ENCODE measurements at regions not wholly inside any gene's neighbourhood (a gene's known extent, or its start where the extent isn't known, plus 50 kb on each side); places are given as distances from the start of the nearest gene placed in this dataset.

- H3K4me1 ChIP-seq (ENCODE audit: control insufficient read depth in 1 of 2, insufficient read depth in 1 of 2, low read depth in 1 of 2, low read length in 1 of 2) = no peaks in the 10 kb centered on the region
- H3K27ac ChIP-seq = no peak overlapping the region
- H3K9me3 ChIP-seq = no peaks in the 10 kb centered on the region
- peaks cover 45% of the 10 kb centered on the region for H3K27me3 ChIP-seq
- no peaks in the 10 kb centered on the region for H3K36me3 ChIP-seq
- H3K4me3 ChIP-seq (ENCODE audit: low read depth in 1 of 2, low read length in 1 of 2) = no peak overlapping the region
- TF ChIP-seq CTCF (IDR thresholded peaks at IDR 0.05) = no peak
These were observed 121.6 kb downstream of the OGFRL1 start for GRCh38 chr6:71410164-71410566.

GRCh38 chr6:71410681-71411080, 122.1 kb downstream of the OGFRL1 start:
- H3K4me3 ChIP-seq (ENCODE audit: low read depth in 1 of 2, low read length in 1 of 2) = no peak overlapping the region
- no peak overlapping the region for H3K27ac ChIP-seq
- H3K27me3 ChIP-seq = peaks cover 45% of the 10 kb centered on the region
- H3K36me3 ChIP-seq = no peaks in the 10 kb centered on the region
- H3K4me1 ChIP-seq (ENCODE audit: control insufficient read depth in 1 of 2, insufficient read depth in 1 of 2, low read depth in 1 of 2, low read length in 1 of 2) = no peaks in the 10 kb centered on the region
- TF ChIP-seq CTCF (IDR thresholded peaks at IDR 0.05) = no peak
- no peaks in the 10 kb centered on the region for H3K9me3 ChIP-seq

DNA sequence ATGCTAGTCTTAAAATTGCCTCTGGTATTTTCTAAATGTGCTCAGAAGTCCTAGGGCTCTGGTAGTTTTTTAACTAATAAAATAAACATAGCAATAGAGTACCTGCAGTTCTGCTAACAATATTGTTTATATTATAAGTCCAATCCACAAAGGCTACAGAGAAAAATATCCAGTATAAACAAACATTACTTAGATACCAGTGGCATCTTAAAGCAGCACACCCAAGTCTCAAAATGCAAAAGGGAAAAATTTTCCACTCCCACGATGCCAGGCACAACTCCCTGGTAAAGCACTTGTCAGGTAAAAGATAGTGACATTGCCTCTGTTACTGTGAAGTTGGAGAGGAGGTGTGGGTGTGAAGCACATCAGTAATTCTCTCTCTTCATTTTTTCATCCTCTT, 123.3 kb downstream of the OGFRL1 start:
- H3K4me1 ChIP-seq (ENCODE audit: control insufficient read depth in 1 of 2, insufficient read depth in 1 of 2, low read depth in 1 of 2, low read length in 1 of 2) = no peaks in the 10 kb centered on the region
- H3K27ac ChIP-seq = no peak overlapping the region
- TF ChIP-seq CTCF (IDR thresholded peaks at IDR 0.05) = no peak
- H3K9me3 ChIP-seq = no peaks in the 10 kb centered on the region
- H3K36me3 ChIP-seq = no peaks in the 10 kb centered on the region
- no peak overlapping the region for H3K4me3 ChIP-seq (ENCODE audit: low read depth in 1 of 2, low read length in 1 of 2)
- peaks cover 45% of the 10 kb centered on the region for H3K27me3 ChIP-seq

- no peak overlapping the region for H3K4me3 ChIP-seq (ENCODE audit: low read depth in 1 of 2, low read length in 1 of 2)
- peaks cover 45% of the 10 kb centered on the region for H3K27me3 ChIP-seq
- TF ChIP-seq CTCF (IDR thresholded peaks at IDR 0.05) = no peak
- no peak overlapping the region for H3K27ac ChIP-seq
- H3K4me1 ChIP-seq (ENCODE audit: control insufficient read depth in 1 of 2, insufficient read depth in 1 of 2, low read depth in 1 of 2, low read length in 1 of 2) = no peaks in the 10 kb centered on the region
- H3K9me3 ChIP-seq = no peaks in the 10 kb centered on the region
- H3K36me3 ChIP-seq = no peaks in the 10 kb centered on the region
These were observed 124.0 kb downstream of the OGFRL1 start for GRCh38 chr6:71412559-71413140.

GRCh38 chr6:71414486-71414885, 125.9 kb downstream of the OGFRL1 start:
- H3K4me3 ChIP-seq (ENCODE audit: low read depth in 1 of 2, low read length in 1 of 2) = no peak overlapping the region
- H3K4me1 ChIP-seq (ENCODE audit: control insufficient read depth in 1 of 2, insufficient read depth in 1 of 2, low read depth in 1 of 2, low read length in 1 of 2) = peaks cover 0 to under 1% of the 10 kb centered on the region in 2 experiments
- H3K9me3 ChIP-seq = no peaks in the 10 kb centered on the region
- no peak overlapping the region for H3K27ac ChIP-seq
- no peaks in the 10 kb centered on the region for H3K36me3 ChIP-seq
- H3K27me3 ChIP-seq = peaks cover 51% of the 10 kb centered on the region
- no peak for TF ChIP-seq CTCF (IDR thresholded peaks at IDR 0.05)
